A673 (cell line): ENCODE measurements at regions not wholly inside any gene's neighbourhood (a gene's known extent, or its start where the extent isn't known, plus 50 kb on each side); places are given as distances from the start of the nearest gene placed in this dataset.

ENCODE experiments used
- CTCF ChIP-seq: fragments of 300-800, 200-600 bp; sonication (generic); conservative IDR thresholded peaks from 2 replicates; pipeline ENCODE4 v1.5.1; 2017; ENCODE audit warnings: low read depth, mild to moderate bottlenecking, antibody characterized with exemption, low read length, moderate library complexity, mixed read lengths
- EZH2 ChIP-seq: fragments of 200-600 bp; sonication (generic); IDR thresholded peaks from 2 replicates; pipeline ENCODE4 v1.6.1; 2017; ENCODE audit warnings: borderline replicate concordance, low read depth, mild to moderate bottlenecking, mixed read lengths, antibody characterized with exemption, low read length; ENCODE audit not compliant: poor library complexity, severe bottlenecking

GRCh38 chr11:8828046-8828445 lies 82.9 kb upstream of the AKIP1 start:
- TF ChIP-seq CTCF (no peak), EZH2 (no peak)
